Endothelial cell of umbilical vein (primary cell): ENCODE measurements at regions not wholly inside any gene's neighbourhood (a gene's known extent, or its start where the extent isn't known, plus 50 kb on each side); places are given as distances from the start of the nearest gene placed in this dataset.

Source experiments
- CTCF ChIP-seq, 2 donors: IDR thresholded peaks; 1 replicate in 1 of 2; 2 replicates in 1 of 2; pipeline ENCODE4 v1.5.1; 2011; ENCODE audit warnings: low read length in 2 of 2, mild to moderate bottlenecking in 2 of 2, moderate library complexity in 2 of 2, control low read depth in 1 of 2, inconsistent platforms in 1 of 2, low read depth in 1 of 2; ENCODE audit not compliant: insufficient read depth in 1 of 2; ENCODE audit errors: extremely low read depth in 1 of 2
- EZH2 ChIP-seq: IDR thresholded peaks from 2 replicates; pipeline ENCODE4 v1.6.1; 2012; ENCODE audit warnings: borderline replicate concordance, low read depth, mild to moderate bottlenecking, moderate library complexity, low read length, inconsistent platforms; ENCODE audit not compliant: severe bottlenecking
- MYC ChIP-seq: IDR thresholded peaks from one replicate; pipeline ENCODE4 v1.6.1; 2011; ENCODE audit warnings: mild to moderate bottlenecking, low read depth, low read length
- POLR2A ChIP-seq: IDR thresholded peaks from 2 replicates; pipeline ENCODE4 v1.6.1; 2012; ENCODE audit warnings: low read depth, mild to moderate bottlenecking, control low read depth, low read length
- POLR2AphosphoS5 ChIP-seq: IDR thresholded peaks from 2 replicates; pipeline ENCODE4 v1.6.1; 2012; ENCODE audit warnings: low read depth, mild to moderate bottlenecking, control low read depth, low read length, moderate library complexity; ENCODE audit not compliant: insufficient read depth
- TF ChIP-seq, protein P1 (sequence below): IDR thresholded peaks from 2 replicates; pipeline ENCODE4 v1.6.1; 2011; ENCODE audit not compliant: insufficient read depth, insufficient read length

GRCh38 chr2:66237803-66238379 lies 197.0 kb upstream of the MEIS1 start:
- TF ChIP-seq CTCF (IDR thresholded peaks at IDR 0.05; ENCODE audit: extremely low read depth in 1 of 2, insufficient read depth in 1 of 2, low read depth in 1 of 2, low read length in 2 of 2) = no peak
- no peak for TF ChIP-seq POLR2A
- TF ChIP-seq EZH2 = no peak
- TF ChIP-seq, protein P1, sequence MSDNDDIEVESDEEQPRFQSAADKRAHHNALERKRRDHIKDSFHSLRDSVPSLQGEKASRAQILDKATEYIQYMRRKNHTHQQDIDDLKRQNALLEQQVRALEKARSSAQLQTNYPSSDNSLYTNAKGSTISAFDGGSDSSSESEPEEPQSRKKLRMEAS = no peak
- no peak for TF ChIP-seq POLR2AphosphoS5
- no peak for TF ChIP-seq MYC
